ENCODE measurements at regions not wholly inside any gene's neighbourhood (a gene's known extent, or its start where the extent isn't known, plus 50 kb on each side); places are given as distances from the start of the nearest gene placed in this dataset.
"Not testable (repeated sequence)": the region's sequence is repeated elsewhere in the genome, so short reads cannot be mapped to it uniquely, and the experiment has no call there.

GRCh38 chr1:157409927-157410326 is 142.4 kb downstream of the FCRL5 start:
- no peak for DNase-seq (ENCODE audit: low read depth)

- DNase-seq (ENCODE audit: low read depth) = no peak
Measured at GRCh38 chr1:157407917-157408525, 144.3 kb downstream of the FCRL5 start.

GRCh38 chr1:157407367-157407766 is 144.9 kb downstream of the FCRL5 start:
- DNase-seq (ENCODE audit: low read depth) = no peak

GRCh38 chr1:157405662-157406061 is 146.7 kb downstream of the FCRL5 start:
- DNase-seq (ENCODE audit: low read depth) = no peak

- DNase-seq (ENCODE audit: low read depth) = no peak
Measured at GRCh38 chr1:157404614-157405013, 147.7 kb downstream of the FCRL5 start.

- DNase-seq (ENCODE audit: low read depth) = no peak
Measured at GRCh38 chr1:157404063-157404501, 148.2 kb downstream of the FCRL5 start.

- no peak for DNase-seq (ENCODE audit: low read depth)
Measured at GRCh38 chr1:157403608-157404007, 148.7 kb downstream of the FCRL5 start.

- no peak for DNase-seq (ENCODE audit: low read depth)
Measured at GRCh38 chr1:157403203-157403602, 149.1 kb downstream of the FCRL5 start.

GRCh38 chr1:157400766-157401165 is 151.5 kb downstream of the FCRL5 start:
- DNase-seq (ENCODE audit: low read depth) = no peak

- DNase-seq (ENCODE audit: low read depth) = no peak
Measured at GRCh38 chr1:157399984-157400382, 152.3 kb downstream of the FCRL5 start.

- DNase-seq (ENCODE audit: low read depth) = no peak
Measured at GRCh38 chr1:157399343-157399983, 152.9 kb downstream of the FCRL5 start.

GRCh38 chr1:157390651-157391050 is 161.7 kb downstream of the FCRL5 start:
- DNase-seq (ENCODE audit: low read depth) = no peak

GRCh38 chr1:157388057-157388456 is 164.3 kb downstream of the FCRL5 start:
- no peak for DNase-seq (ENCODE audit: low read depth)

GRCh38 chr1:157384258-157384657 is 168.1 kb downstream of the FCRL5 start:
- no peak for DNase-seq (ENCODE audit: low read depth)

- DNase-seq (ENCODE audit: low read depth) = no peak
Measured at GRCh38 chr1:157382351-157382750, 170.0 kb downstream of the FCRL5 start.

- DNase-seq (ENCODE audit: low read depth) = no peak
Measured at GRCh38 chr1:157380523-157380922, 171.8 kb downstream of the FCRL5 start.

- not testable (repeated sequence) for DNase-seq (ENCODE audit: low read depth)
Measured at GRCh38 chr1:157377280-157377713, 175.0 kb downstream of the FCRL5 start.

- no peak for DNase-seq (ENCODE audit: low read depth)
Measured at GRCh38 chr1:157376681-157377080, 175.6 kb downstream of the FCRL5 start.

GRCh38 chr1:157372311-157372710 is 180.0 kb downstream of the FCRL5 start:
- not testable (repeated sequence) for DNase-seq (ENCODE audit: low read depth)

GRCh38 chr1:157371826-157372225 is 180.5 kb downstream of the FCRL5 start:
- DNase-seq (ENCODE audit: low read depth) = no peak

- DNase-seq (ENCODE audit: low read depth) = no peak
Measured at GRCh38 chr1:157371221-157371620, 181.1 kb downstream of the FCRL5 start.

GRCh38 chr1:157370698-157371097 is 181.6 kb downstream of the FCRL5 start:
- no peak for DNase-seq (ENCODE audit: low read depth)

- peak; percentile 10 for DNase-seq (ENCODE audit: low read depth)
Measured at GRCh38 chr1:157369808-157370521, 182.3 kb downstream of the FCRL5 start.

Measured in T follicular helper cell (primary cell).